ENCODE measurements at regions not wholly inside any gene's neighbourhood (a gene's known extent, or its start where the extent isn't known, plus 50 kb on each side); places are given as distances from the start of the nearest gene placed in this dataset.

DNA sequence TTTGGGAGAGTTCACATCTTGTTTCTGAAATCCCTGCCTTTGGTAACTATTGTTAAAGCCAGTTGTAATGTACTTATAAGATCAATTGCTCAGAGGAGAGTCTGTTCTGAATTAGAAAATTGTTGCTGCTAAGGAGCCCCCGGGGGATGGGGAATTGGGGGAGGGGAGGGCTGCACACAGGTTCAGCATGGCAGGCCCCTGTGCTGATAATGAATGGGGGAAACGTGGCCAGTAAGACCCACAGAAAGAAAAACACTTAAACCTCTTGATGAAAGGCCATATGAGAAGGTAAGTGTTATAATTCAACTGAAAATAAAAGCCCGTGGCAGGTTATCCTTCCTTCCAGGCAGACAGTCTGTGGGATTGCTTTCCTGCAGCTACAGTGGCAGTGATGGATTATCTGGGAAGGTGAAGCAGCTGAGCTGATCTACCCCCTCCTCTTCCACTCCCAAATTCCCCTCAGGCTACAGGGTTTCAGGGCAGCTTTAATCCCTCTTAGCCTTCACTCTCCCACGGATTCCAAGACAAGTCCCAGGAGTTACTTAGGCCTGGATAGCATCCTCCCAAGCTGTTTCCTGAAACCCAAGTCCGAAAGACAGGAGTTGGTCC lies 398.8 kb downstream of the TBX15 start:
- 4 to 6% (median 6%) methylated on average over 5 of the region's 5 CpGs for WGBS, 3 donors
- intact Hi-C loops (cut with DNase I), result no loop called here
- Histone ChIP-seq H3K4me3 (no peak overlapping the region), H3K36me3 (no peaks in the 10 kb centered on the region), H3K4me1 (ENCODE audit: insufficient read depth) (no peaks in the 10 kb centered on the region), H3K27ac (no peak overlapping the region), H3K27me3 (no peaks in the 10 kb centered on the region), H3K9me3 (no peaks in the 10 kb centered on the region)
- no peak for DNase-seq
- TF ChIP-seq POLR2A (IDR thresholded peaks at IDR 0.05), result no peak
- no peak for TF ChIP-seq EP300 (IDR thresholded peaks at IDR 0.05)
- TF ChIP-seq, protein P1, sequence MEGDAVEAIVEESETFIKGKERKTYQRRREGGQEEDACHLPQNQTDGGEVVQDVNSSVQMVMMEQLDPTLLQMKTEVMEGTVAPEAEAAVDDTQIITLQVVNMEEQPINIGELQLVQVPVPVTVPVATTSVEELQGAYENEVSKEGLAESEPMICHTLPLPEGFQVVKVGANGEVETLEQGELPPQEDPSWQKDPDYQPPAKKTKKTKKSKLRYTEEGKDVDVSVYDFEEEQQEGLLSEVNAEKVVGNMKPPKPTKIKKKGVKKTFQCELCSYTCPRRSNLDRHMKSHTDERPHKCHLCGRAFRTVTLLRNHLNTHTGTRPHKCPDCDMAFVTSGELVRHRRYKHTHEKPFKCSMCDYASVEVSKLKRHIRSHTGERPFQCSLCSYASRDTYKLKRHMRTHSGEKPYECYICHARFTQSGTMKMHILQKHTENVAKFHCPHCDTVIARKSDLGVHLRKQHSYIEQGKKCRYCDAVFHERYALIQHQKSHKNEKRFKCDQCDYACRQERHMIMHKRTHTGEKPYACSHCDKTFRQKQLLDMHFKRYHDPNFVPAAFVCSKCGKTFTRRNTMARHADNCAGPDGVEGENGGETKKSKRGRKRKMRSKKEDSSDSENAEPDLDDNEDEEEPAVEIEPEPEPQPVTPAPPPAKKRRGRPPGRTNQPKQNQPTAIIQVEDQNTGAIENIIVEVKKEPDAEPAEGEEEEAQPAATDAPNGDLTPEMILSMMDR (IDR thresholded peaks at IDR 0.05), result no peak

DNA sequence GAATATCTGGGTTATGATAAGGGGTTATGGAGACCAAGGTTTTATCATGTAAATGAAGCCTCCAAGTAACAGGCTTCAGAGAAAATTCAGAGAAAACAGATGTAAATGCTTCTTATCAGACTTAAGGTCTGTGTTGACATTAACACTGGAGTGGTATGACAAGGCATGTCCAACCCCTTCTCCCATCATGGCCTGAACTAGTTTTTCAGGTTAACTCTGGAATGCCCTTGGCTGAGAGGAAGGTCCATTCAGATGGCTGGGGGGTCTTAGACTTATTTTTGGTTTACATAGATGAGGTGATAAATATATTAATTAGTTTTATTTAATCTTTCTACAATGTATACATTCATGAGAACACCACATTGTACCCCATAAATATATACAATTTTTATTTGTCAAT lies 399.6 kb downstream of the TBX15 start:
- H3K36me3 ChIP-seq, result no peaks in the 10 kb centered on the region
- intact Hi-C loops (cut with DNase I), result no loop called here
- no peak for TF ChIP-seq EP300 (IDR thresholded peaks at IDR 0.05)
- H3K9me3 ChIP-seq, result no peaks in the 10 kb centered on the region
- H3K27me3 ChIP-seq, result no peaks in the 10 kb centered on the region
- DNase-seq, result no peak
- H3K27ac ChIP-seq, result no peak overlapping the region
- no peak overlapping the region for H3K4me3 ChIP-seq
- no peaks in the 10 kb centered on the region for H3K4me1 ChIP-seq (ENCODE audit: insufficient read depth)

GRCh38 chr1:118578276-118578675 lies 393.2 kb upstream of the SPAG17 start:
- H3K27me3 ChIP-seq, result no peaks in the 10 kb centered on the region
- H3K4me1 ChIP-seq (ENCODE audit: insufficient read depth), result no peaks in the 10 kb centered on the region
- no peak overlapping the region for H3K4me3 ChIP-seq
- no peaks in the 10 kb centered on the region for H3K36me3 ChIP-seq
- H3K27ac ChIP-seq, result no peak overlapping the region
- TF ChIP-seq, protein P1 (IDR thresholded peaks at IDR 0.05), result no peak
- TF ChIP-seq POLR2A (IDR thresholded peaks at IDR 0.05) (no peak), EP300 (IDR thresholded peaks at IDR 0.05) (no peak)
- DNase-seq, result no peak
- H3K9me3 ChIP-seq, result no peaks in the 10 kb centered on the region
- intact Hi-C loops (cut with DNase I), result no loop called here

GRCh38 chr1:118575060-118575459 lies 390.0 kb upstream of the SPAG17 start:
- H3K36me3 ChIP-seq, result no peaks in the 10 kb centered on the region
- TF ChIP-seq POLR2A (IDR thresholded peaks at IDR 0.05) (no peak), EP300 (IDR thresholded peaks at IDR 0.05) (no peak)
- TF ChIP-seq, protein P1 (IDR thresholded peaks at IDR 0.05), result no peak
- H3K9me3 ChIP-seq, result no peaks in the 10 kb centered on the region
- intact Hi-C loops (cut with DNase I), result no loop called here
- H3K27ac ChIP-seq, result no peak overlapping the region
- H3K4me1 ChIP-seq (ENCODE audit: insufficient read depth), result no peaks in the 10 kb centered on the region
- H3K27me3 ChIP-seq, result no peaks in the 10 kb centered on the region
- no peak overlapping the region for H3K4me3 ChIP-seq
- no peak for DNase-seq
- 89 to 93% (median 89%) methylated on average over 2 of the region's 2 CpGs for WGBS, 3 donors

DNA sequence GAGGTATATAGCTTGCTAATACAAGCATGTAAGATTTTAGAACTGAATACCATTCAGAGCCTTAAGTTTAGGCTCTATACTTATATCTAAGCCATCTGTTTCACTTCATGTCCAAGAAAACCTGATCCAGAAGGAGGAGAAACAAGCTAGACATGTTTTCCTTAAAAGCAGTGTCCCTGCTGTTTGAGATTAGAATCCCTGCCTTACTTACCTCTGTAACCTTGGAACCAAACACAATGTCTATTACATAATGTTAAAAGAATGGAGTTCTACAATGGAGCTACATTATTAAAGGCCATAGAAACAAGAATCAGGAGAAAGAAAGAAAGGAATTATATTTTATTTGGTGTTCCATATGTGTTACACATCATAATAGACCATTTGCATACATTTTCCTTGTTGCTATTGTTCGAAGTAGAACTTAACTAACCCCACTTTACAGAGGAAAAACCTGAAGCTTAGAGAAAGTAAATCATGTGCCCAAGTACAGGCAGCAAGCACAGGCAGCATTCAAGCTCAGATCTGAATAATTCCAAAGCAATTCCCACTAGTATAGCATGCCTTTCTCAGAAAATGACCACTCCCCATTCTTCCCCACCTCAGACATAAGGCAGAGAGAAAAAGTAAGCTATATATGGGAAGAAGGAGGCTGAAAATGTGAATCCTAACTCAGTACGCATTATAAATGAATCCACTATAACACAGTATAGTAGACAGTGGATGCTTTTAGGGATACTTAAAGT lies 380.1 kb upstream of the SPAG17 start:
- H3K36me3 ChIP-seq, result no peaks in the 10 kb centered on the region
- 77 to 86% (median 78%) methylated on average over 2 of the region's 2 CpGs for WGBS, 3 donors
- no peak for TF ChIP-seq EP300 (IDR thresholded peaks at IDR 0.05)
- TF ChIP-seq, protein P1 (IDR thresholded peaks at IDR 0.05), result no peak
- no peak for TF ChIP-seq POLR2A (IDR thresholded peaks at IDR 0.05)
- H3K27me3 ChIP-seq, result no peaks in the 10 kb centered on the region
- H3K9me3 ChIP-seq, result no peaks in the 10 kb centered on the region
- no peak overlapping the region for H3K4me3 ChIP-seq
- no peaks in the 10 kb centered on the region for H3K4me1 ChIP-seq (ENCODE audit: insufficient read depth)
- no peak overlapping the region for H3K27ac ChIP-seq
- intact Hi-C loops (cut with DNase I), result no loop called here
- no peak for DNase-seq

Measured in ovary (tissue), 7 donors.